DND-41 (cell line): ENCODE measurements at regions not wholly inside any gene's neighbourhood (a gene's known extent, or its start where the extent isn't known, plus 50 kb on each side); places are given as distances from the start of the nearest gene placed in this dataset.

Experiments used
- ATAC-seq: fragments of 200-7000 bp; cut with Tn5 transposase; 3 replicates; pipeline ENCODE4 v1.9.1; 2021; ENCODE audit warnings: low read depth; ENCODE audit not compliant: insufficient read depth
- DNase-seq: peaks from one replicate; pipeline ENCODE4 v3.0.0-alpha.2; 2020
- H2AFZ ChIP-seq: 2 replicates; pipeline ENCODE4 v1.6.0; 2012; ENCODE audit warnings: low read depth, low read length
- H3K27ac ChIP-seq: 2 replicates; pipeline ENCODE4 v1.5.1; 2012; ENCODE audit warnings: low read length, inconsistent platforms
- H3K27me3 ChIP-seq: fragments of 200-600 bp; sonication (generic); 2 replicates; pipeline ENCODE4 v1.6.0; 2012; ENCODE audit warnings: low read length, mild to moderate bottlenecking, inconsistent platforms; ENCODE audit not compliant: insufficient read depth, poor library complexity
- H3K36me3 ChIP-seq: 2 replicates; pipeline ENCODE4 v1.5.1; 2012; ENCODE audit warnings: low read length, inconsistent platforms; ENCODE audit not compliant: insufficient read depth
- H3K4me1 ChIP-seq: 2 replicates; pipeline ENCODE4 v1.5.1; 2012; ENCODE audit warnings: mild to moderate bottlenecking, low read length; ENCODE audit not compliant: insufficient read depth
- H3K4me2 ChIP-seq: 2 replicates; pipeline ENCODE4 v1.6.0; 2012; ENCODE audit warnings: mild to moderate bottlenecking, moderate library complexity, low read length, inconsistent platforms; ENCODE audit not compliant: insufficient read depth
- H3K4me3 ChIP-seq, 2 experiments: fragments of 200-600 bp in 1 of 2; shearing (Covaris generic) in 1 of 2; 2 replicates each; pipeline ENCODE4 v1.5.1; 2012 to 2016; ENCODE audit warnings: inconsistent platforms in 2 of 2, low read length in 2 of 2, mild to moderate bottlenecking in 2 of 2, low read depth in 1 of 2, moderate library complexity in 1 of 2
- H3K79me2 ChIP-seq: 2 replicates; pipeline ENCODE4 v1.6.0; 2012; ENCODE audit warnings: low read length, inconsistent platforms; ENCODE audit not compliant: insufficient read depth
- H3K9ac ChIP-seq: 2 replicates; pipeline ENCODE4 v1.6.0; 2012; ENCODE audit warnings: low read depth, mild to moderate bottlenecking, inconsistent platforms, low read length, moderate library complexity
- H3K9me3 ChIP-seq: 2 replicates; pipeline ENCODE4 v1.5.1; 2012; ENCODE audit warnings: low read length, moderate library complexity, mild to moderate bottlenecking, inconsistent platforms; ENCODE audit not compliant: insufficient read depth, severe bottlenecking
- H4K20me1 ChIP-seq: 2 replicates; pipeline ENCODE4 v1.6.0; 2012; ENCODE audit warnings: low read length; ENCODE audit not compliant: insufficient read depth
- EZH2 ChIP-seq: IDR thresholded peaks from 3 replicates; pipeline ENCODE4 v1.6.1; 2012; ENCODE audit warnings: borderline replicate concordance, low read depth, mild to moderate bottlenecking, moderate library complexity, low read length, inconsistent platforms; ENCODE audit not compliant: severe bottlenecking
- TF ChIP-seq, protein P1 (sequence below): IDR thresholded peaks from 2 replicates; pipeline ENCODE4 v1.5.1; 2012; ENCODE audit warnings: borderline replicate concordance, low read length, moderate library complexity, mild to moderate bottlenecking; ENCODE audit not compliant: poor library complexity, severe bottlenecking; ENCODE audit errors: extremely low read depth

DNA sequence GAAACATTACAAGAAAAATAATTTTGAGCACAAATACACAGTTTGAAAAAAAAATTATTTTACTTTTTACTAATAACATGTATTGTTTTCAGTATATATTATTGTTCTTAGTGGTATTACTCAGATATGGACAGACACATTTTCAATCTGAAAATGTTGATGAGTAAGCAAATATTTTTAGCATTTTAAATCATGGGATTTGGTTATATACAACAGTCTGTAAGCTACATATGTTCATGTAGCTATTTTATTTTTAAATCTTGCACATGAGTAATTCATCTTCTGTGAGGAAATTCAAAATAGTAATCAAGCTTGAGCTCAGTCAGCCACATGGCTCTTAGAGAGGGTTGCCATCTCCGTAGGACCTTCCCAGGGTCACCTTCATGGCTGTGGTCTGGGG, 471.9 kb downstream of the QKI start:
- H3K4me2 ChIP-seq: no peak overlapping the region
- H3K4me3 ChIP-seq: no peak overlapping the region
- DNase-seq (no peak), ATAC-seq (no peak)
- no peaks in the 10 kb centered on the region for H3K27me3 ChIP-seq
- no peaks in the 10 kb centered on the region for H3K36me3 ChIP-seq
- no peaks in the 10 kb centered on the region for H3K4me1 ChIP-seq
- TF ChIP-seq EZH2: no peak
- TF ChIP-seq, protein P1, sequence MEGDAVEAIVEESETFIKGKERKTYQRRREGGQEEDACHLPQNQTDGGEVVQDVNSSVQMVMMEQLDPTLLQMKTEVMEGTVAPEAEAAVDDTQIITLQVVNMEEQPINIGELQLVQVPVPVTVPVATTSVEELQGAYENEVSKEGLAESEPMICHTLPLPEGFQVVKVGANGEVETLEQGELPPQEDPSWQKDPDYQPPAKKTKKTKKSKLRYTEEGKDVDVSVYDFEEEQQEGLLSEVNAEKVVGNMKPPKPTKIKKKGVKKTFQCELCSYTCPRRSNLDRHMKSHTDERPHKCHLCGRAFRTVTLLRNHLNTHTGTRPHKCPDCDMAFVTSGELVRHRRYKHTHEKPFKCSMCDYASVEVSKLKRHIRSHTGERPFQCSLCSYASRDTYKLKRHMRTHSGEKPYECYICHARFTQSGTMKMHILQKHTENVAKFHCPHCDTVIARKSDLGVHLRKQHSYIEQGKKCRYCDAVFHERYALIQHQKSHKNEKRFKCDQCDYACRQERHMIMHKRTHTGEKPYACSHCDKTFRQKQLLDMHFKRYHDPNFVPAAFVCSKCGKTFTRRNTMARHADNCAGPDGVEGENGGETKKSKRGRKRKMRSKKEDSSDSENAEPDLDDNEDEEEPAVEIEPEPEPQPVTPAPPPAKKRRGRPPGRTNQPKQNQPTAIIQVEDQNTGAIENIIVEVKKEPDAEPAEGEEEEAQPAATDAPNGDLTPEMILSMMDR: no peak
- no peaks in the 10 kb centered on the region for H4K20me1 ChIP-seq
- no peaks in the 10 kb centered on the region for H3K9me3 ChIP-seq
- H3K27ac ChIP-seq: no peak overlapping the region
- no peak overlapping the region for H3K9ac ChIP-seq
- no peak overlapping the region for H2AFZ ChIP-seq
- H3K79me2 ChIP-seq: no peaks in the 10 kb centered on the region

DNA sequence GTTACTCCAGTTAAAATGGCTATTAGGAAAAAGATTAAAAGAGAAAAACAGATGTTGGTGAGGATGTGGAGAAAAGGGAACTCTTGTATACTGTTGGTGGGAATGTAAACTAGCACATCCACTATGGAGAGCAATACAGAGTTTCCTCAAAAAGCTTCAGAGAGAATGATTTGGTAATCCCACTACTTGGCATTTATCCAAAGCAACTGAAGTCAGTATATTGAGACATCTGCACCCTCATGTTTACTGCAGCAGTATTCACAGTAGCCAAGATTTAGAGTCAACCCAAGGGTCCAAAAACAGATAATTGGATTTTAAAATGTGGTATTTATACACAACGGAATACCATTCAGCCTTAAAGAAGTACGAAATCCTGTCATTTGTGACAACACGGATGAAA, 469.5 kb downstream of the QKI start:
- DNase-seq: no peak
- Histone ChIP-seq H3K9ac (no peak overlapping the region), H3K27me3 (no peaks in the 10 kb centered on the region), H3K36me3 (no peaks in the 10 kb centered on the region), H3K9me3 (no peaks in the 10 kb centered on the region), H3K4me1 (no peaks in the 10 kb centered on the region), H3K79me2 (no peaks in the 10 kb centered on the region), H2AFZ (no peak overlapping the region), H4K20me1 (no peaks in the 10 kb centered on the region), H3K4me3 (no peak overlapping the region), H3K4me2 (no peak overlapping the region), H3K27ac (no peak overlapping the region)
- TF ChIP-seq, protein P1: no peak
- TF ChIP-seq EZH2: no peak
- no peak for ATAC-seq

DNA sequence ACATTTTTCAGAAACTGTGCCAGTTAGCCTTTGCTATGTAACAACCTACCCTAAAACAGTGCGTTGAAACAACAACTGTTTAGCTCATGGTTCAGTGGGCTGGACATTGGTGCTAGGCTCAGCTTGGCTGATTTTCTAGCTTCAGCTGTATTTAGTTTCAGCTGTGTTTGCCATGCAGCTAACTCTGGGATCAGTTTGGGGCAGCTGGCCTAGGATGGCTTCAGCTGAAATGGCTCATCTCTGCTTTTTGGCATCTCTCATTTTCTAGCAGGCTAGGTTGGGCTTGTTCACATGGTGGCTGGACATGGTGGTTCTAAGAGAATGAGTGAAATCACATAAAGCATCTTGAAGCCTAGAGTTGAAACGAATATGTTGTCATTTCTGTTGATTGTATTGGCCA, 464.2 kb downstream of the QKI start:
- ATAC-seq: no peak
- TF ChIP-seq, protein P1: no peak
- TF ChIP-seq EZH2: no peak
- no peak overlapping the region for H3K4me3 ChIP-seq

DNA sequence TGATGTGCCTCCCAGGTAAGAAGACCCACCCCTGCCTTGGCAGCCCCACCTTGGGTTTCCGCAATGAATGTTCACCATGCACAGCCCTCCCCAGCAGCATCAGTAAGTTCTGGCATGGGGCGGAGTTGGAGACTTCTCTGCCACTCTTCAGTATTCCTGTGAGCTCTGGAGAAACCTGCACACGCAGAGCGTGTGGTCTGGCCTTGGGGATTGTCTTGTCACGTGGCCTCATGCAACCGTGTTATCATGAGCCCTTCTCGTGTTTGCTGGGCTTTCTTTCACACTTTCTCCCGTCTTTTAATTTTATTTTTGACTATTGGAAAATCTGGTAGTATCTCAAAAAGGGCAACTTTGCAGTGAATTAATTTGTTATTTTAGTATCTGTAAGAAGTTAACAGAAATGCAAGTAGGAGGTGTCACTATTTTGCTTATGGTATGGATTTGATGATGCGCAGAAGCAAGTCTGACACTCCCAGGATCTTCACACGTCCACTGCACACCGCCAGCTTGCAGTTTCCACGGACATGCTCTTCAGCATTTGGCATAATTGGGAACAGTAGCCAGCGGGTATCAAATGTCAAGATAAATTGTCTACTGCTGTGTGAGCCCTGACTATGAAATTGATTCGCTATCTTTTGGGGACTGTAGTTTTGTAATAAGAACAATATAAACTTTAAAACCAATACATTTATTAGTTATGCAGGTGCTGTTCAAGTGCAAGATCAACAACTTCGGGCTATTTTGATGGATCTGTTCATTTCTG, 463.5 kb downstream of the QKI start:
- TF ChIP-seq, protein P1: no peak
- no peak for TF ChIP-seq EZH2
- H3K9ac ChIP-seq: no peak overlapping the region
- H3K4me1 ChIP-seq: no peaks in the 10 kb centered on the region
- H3K4me2 ChIP-seq: no peak overlapping the region
- ATAC-seq (no peak), DNase-seq (no peak)
- H3K9me3 ChIP-seq: peaks cover 3% of the 10 kb centered on the region
- no peak overlapping the region for H3K4me3 ChIP-seq
- no peaks in the 10 kb centered on the region for H4K20me1 ChIP-seq
- no peak overlapping the region for H3K27ac ChIP-seq
- H3K36me3 ChIP-seq: no peaks in the 10 kb centered on the region
- no peaks in the 10 kb centered on the region for H3K79me2 ChIP-seq
- no peak overlapping the region for H2AFZ ChIP-seq
- no peaks in the 10 kb centered on the region for H3K27me3 ChIP-seq

More for the DNA sequence above, 464.2 kb downstream of the QKI start:
- Histone ChIP-seq H3K4me2 (no peak overlapping the region), H4K20me1 (no peaks in the 10 kb centered on the region), H3K79me2 (no peaks in the 10 kb centered on the region), H3K27me3 (no peaks in the 10 kb centered on the region), H3K9me3 (peaks cover 3% of the 10 kb centered on the region), H3K36me3 (no peaks in the 10 kb centered on the region), H3K4me1 (no peaks in the 10 kb centered on the region), H2AFZ (no peak overlapping the region), H3K9ac (no peak overlapping the region), H3K27ac (no peak overlapping the region)
- DNase-seq: no peak
